Stomach (tissue), 8 donors: ENCODE measurements at regions not wholly inside any gene's neighbourhood (a gene's known extent, or its start where the extent isn't known, plus 50 kb on each side); places are given as distances from the start of the nearest gene placed in this dataset.

ENCODE experiments used
- DNase-seq, 2 donors: peaks; one replicate each; pipeline versions ENCODE4 v3.0.0 to v3.0.0-alpha.2; 2013 to 2019
- H3K27ac ChIP-seq, 5 donors: fragments of 200-600 bp in 4 of 5; sonication (generic) in 4 of 5; one replicate each; pipeline ENCODE4 v1.5.1; 2013 to 2019; ENCODE audit warnings: mild to moderate bottlenecking in 1 of 5, moderate library complexity in 1 of 5
- H3K27me3 ChIP-seq, 3 donors: fragments of 200-600 bp; sonication (generic); one replicate each; pipeline ENCODE4 v1.5.1; 2017 to 2019; ENCODE audit warnings: mixed run types in 1 of 3
- H3K36me3 ChIP-seq, 4 donors: fragments of 200-600 bp; sonication (generic); 1 replicate in 3 of 4; 2 replicates in 1 of 4; pipeline ENCODE4 v1.5.1; 2016 to 2019
- H3K4me1 ChIP-seq, 4 donors: fragments of 200-600 bp; sonication (generic); one replicate each; pipeline ENCODE4 v1.5.1; 2016 to 2019
- H3K4me3 ChIP-seq, 4 donors: fragments of 200-600 bp; sonication (generic) in 3 of 4; one replicate each; pipeline ENCODE4 v1.5.1; 2016 to 2019; ENCODE audit warnings: mild to moderate bottlenecking in 1 of 4
- H3K9me3 ChIP-seq, 4 donors: fragments of 200-600 bp; sonication (generic); one replicate each; pipeline ENCODE4 v1.5.1; 2016 to 2019
- CTCF ChIP-seq, 7 experiments: fragments of 450-650 bp in 4 of 7; fragments of 200-600 bp in 3 of 7; sonication (generic) in 3 of 7; IDR thresholded peaks; one replicate each; pipeline ENCODE4 v1.5.1; 2016 to 2019; ENCODE audit warnings: antibody characterized with exemption in 7 of 7, control low read depth in 2 of 7, mild to moderate bottlenecking in 1 of 7
- EP300 ChIP-seq: sonication (generic); formaldehyde crosslinking; IDR thresholded peaks from one replicate; pipeline ENCODE4 v1.6.1; 2017; ENCODE audit warnings: antibody characterized with exemption
- POLR2A ChIP-seq, 4 donors: fragments of 450-650 bp; IDR thresholded peaks; one replicate each; pipeline ENCODE4 v1.6.1; 2016; ENCODE audit warnings: antibody characterized with exemption in 4 of 4, control low read depth in 2 of 4, mild to moderate bottlenecking in 1 of 4, moderate library complexity in 1 of 4
- POLR2AphosphoS5 ChIP-seq, 3 donors: sonication (generic); formaldehyde crosslinking; IDR thresholded peaks; one replicate each; pipeline ENCODE4 v1.6.1; 2016; ENCODE audit warnings: antibody characterized with exemption in 3 of 3
- WGBS, 5 donors: extraction: QIAGEN DNeasy Blood & Tissue Kit in 3 of 5; methylation state at CpG; one replicate each; pipeline versions ENCODE4 v1.1.5 to v1.1.7; 2013 to 2018; 5-methylcytosine and 5-hydroxymethylcytosine counted together
- intact Hi-C: fragments of 100-400 bp; cut with DNase I; formaldehyde crosslinking; loops from one replicate; pipeline ENCODE4 v1.15.1; 2023; ENCODE audit warnings: low total_unique reads
- donor health status: healthy with polysubstance abuse.
- donor health status: Bipolar disorder and iron deficiency.
- donor health status: healthy.

- Histone ChIP-seq H3K27me3 (no peaks in the 10 kb centered on the region), H3K36me3 (no peaks in the 10 kb centered on the region), H3K4me3 (no peak overlapping the region), H3K4me1 (no peaks in the 10 kb centered on the region), H3K9me3 (no peaks in the 10 kb centered on the region), H3K27ac (no peak overlapping the region)
- DNase-seq: no peak
- intact Hi-C loops: no loop called here
- TF ChIP-seq POLR2AphosphoS5 (IDR thresholded peaks at IDR 0.05): no peak
- TF ChIP-seq EP300: no peak
- TF ChIP-seq CTCF (IDR thresholded peaks at IDR 0.05): no peak
- TF ChIP-seq POLR2A (IDR thresholded peaks at IDR 0.05): no peak
These were observed 227.4 kb downstream of the ALX1 start for GRCh38 chr12:85507456-85507855.

- TF ChIP-seq POLR2A (IDR thresholded peaks at IDR 0.05) (no peak), EP300 (no peak), CTCF (IDR thresholded peaks at IDR 0.05) (no peak), POLR2AphosphoS5 (IDR thresholded peaks at IDR 0.05) (no peak)
- intact Hi-C loops: no loop called here
- 75 to 80% (median 78%) methylated on average over 8 of the region's 8 CpGs for WGBS, 5 donors
These were observed 229.2 kb downstream of the ALX1 start for GRCh38 chr12:85509081-85509856.

GRCh38 chr12:85509857-85510256 is 229.8 kb downstream of the ALX1 start:
- TF ChIP-seq CTCF (IDR thresholded peaks at IDR 0.05) (no peak), POLR2AphosphoS5 (IDR thresholded peaks at IDR 0.05) (no peak), EP300 (no peak), POLR2A (IDR thresholded peaks at IDR 0.05) (no peak)
- H3K9me3 ChIP-seq: no peaks in the 10 kb centered on the region
- H3K27ac ChIP-seq: no peak overlapping the region
- no peaks in the 10 kb centered on the region for H3K4me1 ChIP-seq
- no peak for DNase-seq
- H3K4me3 ChIP-seq: no peak overlapping the region
- intact Hi-C loops: no loop called here
- no peaks in the 10 kb centered on the region for H3K36me3 ChIP-seq
- 61 to 73% (median 64%) methylated on average over 3 of the region's 3 CpGs for WGBS, 5 donors
- no peaks in the 10 kb centered on the region for H3K27me3 ChIP-seq

More at GRCh38 chr12:85509081-85509856, 229.2 kb downstream of the ALX1 start:
- H3K4me1 ChIP-seq: no peaks in the 10 kb centered on the region
- no peaks in the 10 kb centered on the region for H3K9me3 ChIP-seq
- H3K36me3 ChIP-seq: no peaks in the 10 kb centered on the region
- no peak overlapping the region for H3K27ac ChIP-seq
- no peaks in the 10 kb centered on the region for H3K27me3 ChIP-seq
- no peak overlapping the region for H3K4me3 ChIP-seq
- DNase-seq: no peak

- Histone ChIP-seq H3K27me3 (no peaks in the 10 kb centered on the region), H3K9me3 (no peaks in the 10 kb centered on the region), H3K36me3 (no peaks in the 10 kb centered on the region), H3K4me1 (no peaks in the 10 kb centered on the region), H3K27ac (no peak overlapping the region), H3K4me3 (no peak overlapping the region)
- intact Hi-C loops: no loop called here
- no peak for DNase-seq
- TF ChIP-seq EP300: no peak
- no peak for TF ChIP-seq POLR2A (IDR thresholded peaks at IDR 0.05)
- no peak for TF ChIP-seq POLR2AphosphoS5 (IDR thresholded peaks at IDR 0.05)
- TF ChIP-seq CTCF (IDR thresholded peaks at IDR 0.05): no peak
These were observed 236.0 kb downstream of the ALX1 start for GRCh38 chr12:85516039-85516438.
